ENCODE measurements at regions not wholly inside any gene's neighbourhood (a gene's known extent, or its start where the extent isn't known, plus 50 kb on each side); places are given as distances from the start of the nearest gene placed in this dataset.

DNA sequence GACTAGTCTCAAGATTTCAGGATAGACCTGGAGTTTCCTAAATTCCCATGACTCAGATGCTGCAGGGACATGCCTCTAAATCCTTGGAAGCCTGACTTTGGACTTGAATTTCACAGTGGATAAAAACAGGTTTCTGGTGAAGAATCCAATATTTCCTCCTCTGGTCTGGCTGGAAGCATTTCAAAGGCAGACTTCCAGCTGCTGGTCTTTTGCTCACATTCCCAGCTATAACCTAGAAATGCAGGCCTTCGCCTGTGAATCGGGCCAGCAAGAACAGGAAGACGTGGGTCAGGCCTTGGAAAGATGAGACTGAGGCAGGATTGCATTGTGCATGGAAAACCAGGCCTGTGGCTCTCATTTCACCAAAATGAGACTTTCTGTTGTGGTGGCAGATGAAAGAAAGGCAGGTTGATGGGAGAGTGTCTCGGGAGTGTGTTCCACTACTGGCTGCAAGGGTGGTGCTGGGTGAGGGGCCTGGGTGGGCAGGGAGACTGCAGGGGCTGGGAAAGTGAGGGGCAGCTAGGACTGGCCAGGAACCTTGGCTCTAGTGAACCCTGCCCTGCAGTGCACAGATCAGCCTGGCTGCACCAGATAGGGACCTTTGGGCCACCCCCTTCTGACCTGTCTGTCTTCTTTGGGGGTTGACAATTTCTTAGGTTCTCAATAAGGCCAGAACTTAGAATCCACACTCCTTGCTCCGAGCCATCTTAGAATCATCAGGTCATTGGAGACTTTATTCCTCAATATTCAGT lies 488.8 kb upstream of the MKI67 start:
- Histone ChIP-seq H3K9me3 (ENCODE audit: control insufficient read depth, insufficient read depth, low read depth, low read length) (no peaks in the 10 kb centered on the region), H3K27ac (ENCODE audit: low read depth, low read length) (no peak overlapping the region), H3K4me1 (ENCODE audit: control insufficient read depth, insufficient read depth, low read length) (no peaks in the 10 kb centered on the region), H3K27me3 (ENCODE audit: control insufficient read depth, insufficient read depth, low read length) (no peaks in the 10 kb centered on the region), H3K4me3 (ENCODE audit: low read depth, low read length) (no peak overlapping the region), H3K9ac (ENCODE audit: low read length) (no peak overlapping the region), H3K36me3 (ENCODE audit: control insufficient read depth, insufficient read depth, low read length) (no peaks in the 10 kb centered on the region)

DNA sequence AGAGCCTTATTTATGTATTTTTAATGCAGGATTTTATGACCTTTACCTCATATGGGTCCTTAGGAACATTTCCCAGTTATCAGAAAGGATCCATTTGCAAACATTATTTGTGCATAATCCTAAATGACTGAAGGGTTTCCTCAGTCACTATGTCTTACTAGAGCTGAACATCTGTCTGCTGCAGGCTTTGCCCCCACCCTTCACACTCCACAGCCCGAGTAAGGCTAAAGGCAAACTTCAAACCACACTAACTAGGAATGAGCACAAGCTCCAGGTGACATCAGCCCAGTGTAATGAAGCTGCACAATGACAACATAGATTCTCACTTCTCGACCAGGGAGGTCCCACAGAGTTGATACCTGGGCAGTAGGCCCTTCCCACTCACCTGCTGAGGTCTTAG lies 491.3 kb upstream of the MKI67 start:
- H3K27ac ChIP-seq (ENCODE audit: low read depth, low read length) = no peak overlapping the region
- no peaks in the 10 kb centered on the region for H3K4me1 ChIP-seq (ENCODE audit: control insufficient read depth, insufficient read depth, low read length)
- H3K4me3 ChIP-seq (ENCODE audit: low read depth, low read length) = no peak overlapping the region
- no peaks in the 10 kb centered on the region for H3K36me3 ChIP-seq (ENCODE audit: control insufficient read depth, insufficient read depth, low read length)
- no peaks in the 10 kb centered on the region for H3K27me3 ChIP-seq (ENCODE audit: control insufficient read depth, insufficient read depth, low read length)
- no peak overlapping the region for H3K9ac ChIP-seq (ENCODE audit: low read length)
- H3K9me3 ChIP-seq (ENCODE audit: control insufficient read depth, insufficient read depth, low read depth, low read length) = no peaks in the 10 kb centered on the region

GRCh38 chr10:128622706-128623105 lies 496.5 kb upstream of the MKI67 start:
- H3K9me3 ChIP-seq (ENCODE audit: control insufficient read depth, insufficient read depth, low read depth, low read length) = no peaks in the 10 kb centered on the region
- H3K27ac ChIP-seq (ENCODE audit: low read depth, low read length) = no peak overlapping the region
- H3K4me1 ChIP-seq (ENCODE audit: control insufficient read depth, insufficient read depth, low read length) = peaks cover 5% of the 10 kb centered on the region; the same call in 1 of the 2 replicates
- no peaks in the 10 kb centered on the region for H3K36me3 ChIP-seq (ENCODE audit: control insufficient read depth, insufficient read depth, low read length)
- no peak overlapping the region for H3K9ac ChIP-seq (ENCODE audit: low read length)
- no peaks in the 10 kb centered on the region for H3K27me3 ChIP-seq (ENCODE audit: control insufficient read depth, insufficient read depth, low read length)
- H3K4me3 ChIP-seq (ENCODE audit: low read depth, low read length) = no peak overlapping the region

DNA sequence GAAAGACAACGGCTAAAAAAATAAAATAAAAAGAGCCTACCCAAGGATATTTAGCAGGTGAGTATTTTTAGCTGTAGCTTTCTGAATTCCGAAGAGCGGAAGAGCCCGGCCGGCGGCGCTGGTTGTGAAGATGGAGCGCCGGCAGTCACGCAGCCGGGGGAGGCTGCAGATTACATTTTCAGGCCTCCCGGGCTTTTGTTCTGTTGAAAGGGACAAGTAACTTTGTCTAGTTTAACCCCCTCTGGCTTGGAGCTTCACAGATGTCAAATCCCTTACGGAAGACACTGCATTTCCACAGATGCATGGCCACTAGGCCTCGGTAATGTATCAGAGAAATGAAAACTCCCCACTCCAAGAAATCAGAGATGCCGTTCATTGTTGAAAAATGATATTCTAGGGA lies 497.6 kb upstream of the MKI67 start:
- H3K9ac ChIP-seq (ENCODE audit: low read length) = no peak overlapping the region
- H3K27me3 ChIP-seq (ENCODE audit: control insufficient read depth, insufficient read depth, low read length) = no peaks in the 10 kb centered on the region
- no peak overlapping the region for H3K4me3 ChIP-seq (ENCODE audit: low read depth, low read length)
- no peaks in the 10 kb centered on the region for H3K9me3 ChIP-seq (ENCODE audit: control insufficient read depth, insufficient read depth, low read depth, low read length)
- peaks cover 9% of the 10 kb centered on the region; the same call in 1 of the 2 replicates for H3K4me1 ChIP-seq (ENCODE audit: control insufficient read depth, insufficient read depth, low read length)
- no peaks in the 10 kb centered on the region for H3K36me3 ChIP-seq (ENCODE audit: control insufficient read depth, insufficient read depth, low read length)
- H3K27ac ChIP-seq (ENCODE audit: low read depth, low read length) = no peak overlapping the region

DNA sequence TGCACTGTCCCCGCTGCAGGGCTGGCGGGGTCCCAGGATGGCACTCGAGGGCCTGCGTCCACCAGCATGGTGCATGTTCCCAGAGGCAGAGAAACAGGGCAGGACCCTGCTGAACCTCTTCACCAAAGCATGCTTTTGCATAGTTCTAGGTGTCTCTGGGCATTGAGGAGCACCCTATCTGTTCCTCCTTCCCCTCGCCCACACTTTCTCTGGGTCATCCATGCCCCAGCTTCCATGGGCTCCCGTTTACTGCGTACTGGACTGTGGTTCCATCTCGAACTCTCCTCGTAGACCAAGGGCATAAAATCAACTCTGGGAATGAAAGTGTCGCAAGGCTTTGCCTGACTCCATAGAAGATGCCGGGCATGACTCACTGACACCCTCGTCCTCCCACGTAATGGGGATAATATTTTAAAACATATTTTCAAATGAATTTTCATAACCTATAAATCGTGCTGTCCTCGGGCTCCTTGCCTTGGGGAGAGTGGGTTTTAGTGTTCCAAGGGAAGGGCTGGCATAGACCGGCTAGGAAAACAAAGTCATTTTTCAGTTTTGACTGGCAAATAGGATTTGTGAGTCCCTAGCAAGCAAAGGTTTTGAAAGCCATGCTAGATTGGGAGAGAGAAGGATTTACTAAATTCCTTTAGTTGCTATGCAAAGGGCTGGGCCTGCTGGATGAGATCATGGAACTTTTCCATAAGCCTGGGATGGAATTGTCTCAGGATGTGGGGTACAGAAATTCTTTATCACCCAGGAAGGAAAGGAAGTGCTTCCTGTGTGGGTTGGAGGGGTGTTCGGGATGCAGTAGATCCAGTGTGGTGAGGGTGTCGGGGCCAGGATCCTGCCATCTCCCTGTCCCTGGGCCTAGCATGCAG lies 498.7 kb upstream of the MKI67 start:
- no peak overlapping the region for H3K9ac ChIP-seq (ENCODE audit: low read length)
- H3K27me3 ChIP-seq (ENCODE audit: control insufficient read depth, insufficient read depth, low read length) = no peaks in the 10 kb centered on the region
- H3K4me3 ChIP-seq (ENCODE audit: low read depth, low read length) = no peak overlapping the region
- H3K36me3 ChIP-seq (ENCODE audit: control insufficient read depth, insufficient read depth, low read length) = no peaks in the 10 kb centered on the region
- H3K9me3 ChIP-seq (ENCODE audit: control insufficient read depth, insufficient read depth, low read depth, low read length) = no peaks in the 10 kb centered on the region
- peaks cover 9% of the 10 kb centered on the region; the same call in 1 of the 2 replicates for H3K4me1 ChIP-seq (ENCODE audit: control insufficient read depth, insufficient read depth, low read length)
- no peak overlapping the region for H3K27ac ChIP-seq (ENCODE audit: low read depth, low read length)

DNA sequence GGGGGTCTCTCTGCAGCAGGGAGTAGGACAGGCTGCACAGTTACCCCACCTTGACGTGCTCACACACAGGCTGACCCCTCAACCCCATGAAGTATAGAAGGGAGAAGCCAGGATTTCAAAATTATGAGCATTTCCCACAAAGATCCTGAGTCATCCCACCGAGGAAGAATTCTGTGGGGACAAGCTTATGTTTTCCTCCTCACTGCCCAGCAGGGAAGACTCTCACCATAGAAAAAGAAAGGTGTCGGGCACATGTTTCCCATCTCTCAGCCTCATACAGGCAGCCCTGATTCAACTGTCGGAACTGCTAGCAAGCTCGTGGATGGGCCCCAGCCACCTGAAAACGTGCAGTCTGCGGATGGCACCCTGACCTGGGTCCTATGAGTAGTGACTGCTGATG lies 499.7 kb upstream of the MKI67 start:
- no peak overlapping the region for H3K27ac ChIP-seq (ENCODE audit: low read depth, low read length)
- no peak overlapping the region for H3K9ac ChIP-seq (ENCODE audit: low read length)
- H3K4me1 ChIP-seq (ENCODE audit: control insufficient read depth, insufficient read depth, low read length) = peaks cover 9% of the 10 kb centered on the region; the same call in 1 of the 2 replicates
- no peaks in the 10 kb centered on the region for H3K27me3 ChIP-seq (ENCODE audit: control insufficient read depth, insufficient read depth, low read length)
- no peaks in the 10 kb centered on the region for H3K9me3 ChIP-seq (ENCODE audit: control insufficient read depth, insufficient read depth, low read depth, low read length)
- H3K4me3 ChIP-seq (ENCODE audit: low read depth, low read length) = no peak overlapping the region
- H3K36me3 ChIP-seq (ENCODE audit: control insufficient read depth, insufficient read depth, low read length) = no peaks in the 10 kb centered on the region

GRCh38 chr10:128626397-128627000 lies 500.3 kb upstream of the MKI67 start:
- Histone ChIP-seq H3K27ac (ENCODE audit: low read depth, low read length) (no peak overlapping the region), H3K36me3 (ENCODE audit: control insufficient read depth, insufficient read depth, low read length) (no peaks in the 10 kb centered on the region), H3K9me3 (ENCODE audit: control insufficient read depth, insufficient read depth, low read depth, low read length) (no peaks in the 10 kb centered on the region), H3K27me3 (ENCODE audit: control insufficient read depth, insufficient read depth, low read length) (no peaks in the 10 kb centered on the region), H3K4me3 (ENCODE audit: low read depth, low read length) (no peak overlapping the region), H3K4me1 (ENCODE audit: control insufficient read depth, insufficient read depth, low read length) (peaks cover 9% of the 10 kb centered on the region; the same call in 1 of the 2 replicates), H3K9ac (ENCODE audit: low read length) (no peak overlapping the region)

- no peaks in the 10 kb centered on the region for H3K9me3 ChIP-seq (ENCODE audit: control insufficient read depth, insufficient read depth, low read depth, low read length)
- no peaks in the 10 kb centered on the region for H3K27me3 ChIP-seq (ENCODE audit: control insufficient read depth, insufficient read depth, low read length)
- H3K36me3 ChIP-seq (ENCODE audit: control insufficient read depth, insufficient read depth, low read length) = no peaks in the 10 kb centered on the region
- peaks cover 9% of the 10 kb centered on the region; the same call in 1 of the 2 replicates for H3K4me1 ChIP-seq (ENCODE audit: control insufficient read depth, insufficient read depth, low read length)
- H3K9ac ChIP-seq (ENCODE audit: low read length) = no peak overlapping the region
- H3K27ac ChIP-seq (ENCODE audit: low read depth, low read length) = no peak overlapping the region
- H3K4me3 ChIP-seq (ENCODE audit: low read depth, low read length) = no peak overlapping the region
Measured at GRCh38 chr10:128627811-128628210, 501.6 kb upstream of the MKI67 start.

- H3K9ac ChIP-seq (ENCODE audit: low read length) = no peak overlapping the region
- no peak overlapping the region for H3K27ac ChIP-seq (ENCODE audit: low read depth, low read length)
- H3K9me3 ChIP-seq (ENCODE audit: control insufficient read depth, insufficient read depth, low read depth, low read length) = no peaks in the 10 kb centered on the region
- H3K4me3 ChIP-seq (ENCODE audit: low read depth, low read length) = no peak overlapping the region
- H3K4me1 ChIP-seq (ENCODE audit: control insufficient read depth, insufficient read depth, low read length) = peaks cover 9% of the 10 kb centered on the region; the same call in 1 of the 2 replicates
- no peaks in the 10 kb centered on the region for H3K27me3 ChIP-seq (ENCODE audit: control insufficient read depth, insufficient read depth, low read length)
- H3K36me3 ChIP-seq (ENCODE audit: control insufficient read depth, insufficient read depth, low read length) = no peaks in the 10 kb centered on the region
Measured at GRCh38 chr10:128628252-128628651, 502.0 kb upstream of the MKI67 start.

DNA sequence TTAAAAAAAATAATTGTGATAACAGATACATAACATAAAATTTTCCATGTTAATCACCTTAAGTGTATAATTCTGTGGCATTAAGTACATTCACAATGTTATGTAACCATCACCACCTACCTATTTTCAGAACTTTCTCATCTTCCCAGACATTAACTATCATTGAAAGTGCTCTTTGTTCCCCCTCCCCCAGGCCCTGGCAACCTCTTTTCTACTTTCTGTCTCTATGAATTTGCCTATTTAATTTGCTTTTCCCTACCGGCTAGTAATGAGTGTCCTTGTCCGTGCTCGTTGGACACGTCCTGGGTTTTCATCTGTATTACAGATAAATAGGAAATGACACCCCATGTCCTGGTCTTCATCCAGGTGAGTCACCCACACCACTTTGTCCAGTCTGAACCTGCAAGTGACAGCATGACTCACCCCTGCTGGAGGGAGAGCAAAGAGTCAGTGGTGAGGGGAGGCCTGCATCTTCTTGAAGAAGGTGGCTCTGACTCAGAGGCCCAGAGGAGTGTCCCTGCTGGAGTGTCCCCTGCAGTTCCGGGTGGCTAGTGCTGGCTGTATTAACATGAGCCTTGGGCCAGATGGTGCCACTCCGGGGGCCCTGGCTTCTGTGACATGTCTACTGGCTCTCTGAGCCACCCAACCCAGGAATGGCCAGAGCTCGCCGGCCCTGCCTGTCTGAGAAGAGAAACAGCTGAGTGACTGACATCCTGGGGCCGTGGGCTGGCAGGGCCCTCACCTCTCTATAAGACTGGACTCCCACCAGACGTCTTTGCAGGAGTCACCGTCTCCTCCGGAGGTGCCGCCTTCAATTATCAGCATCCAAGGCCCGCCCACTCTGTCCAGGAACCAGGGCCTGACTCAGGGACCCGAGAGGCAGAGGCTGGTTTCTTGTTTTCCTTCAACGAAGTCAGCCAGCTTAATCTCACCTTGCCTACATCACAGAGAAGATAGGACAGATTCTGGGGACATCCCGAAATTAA lies 503.2 kb upstream of the MKI67 start:
- no peaks in the 10 kb centered on the region for H3K36me3 ChIP-seq (ENCODE audit: control insufficient read depth, insufficient read depth, low read length)
- H3K27ac ChIP-seq (ENCODE audit: low read depth, low read length) = no peak overlapping the region
- H3K4me3 ChIP-seq (ENCODE audit: low read depth, low read length) = no peak overlapping the region

More for the DNA sequence above, 503.2 kb upstream of the MKI67 start:
- peaks cover 9% of the 10 kb centered on the region; the same call in 1 of the 2 replicates for H3K4me1 ChIP-seq (ENCODE audit: control insufficient read depth, insufficient read depth, low read length)
- H3K9ac ChIP-seq (ENCODE audit: low read length) = no peak overlapping the region
- H3K9me3 ChIP-seq (ENCODE audit: control insufficient read depth, insufficient read depth, low read depth, low read length) = no peaks in the 10 kb centered on the region
- H3K27me3 ChIP-seq (ENCODE audit: control insufficient read depth, insufficient read depth, low read length) = no peaks in the 10 kb centered on the region

Measured in HUES6 (cell line).